HG03469 (cell line): ENCODE measurements at regions not wholly inside any gene's neighbourhood (a gene's known extent, or its start where the extent isn't known, plus 50 kb on each side); places are given as distances from the start of the nearest gene placed in this dataset.
"Not testable (repeated sequence)": the region's sequence is repeated elsewhere in the genome, so short reads cannot be mapped to it uniquely, and the experiment has no call there.

ENCODE experiments used
- ATAC-seq: cut with Tn5 transposase; IDR thresholded peaks from one replicate; pipeline ENCODE4 v1.9.1; 2021; ENCODE audit warnings: mild to moderate bottlenecking, moderate library complexity, moderate number of reproducible peaks; ENCODE audit not compliant: unreplicated experiment

- ATAC-seq, result no peak
Observed at GRCh38 chr4:188372058-188372457, 232.8 kb downstream of the TRIML1 start.

- no peak for ATAC-seq
Observed at GRCh38 chr4:188372829-188373228, 233.6 kb downstream of the TRIML1 start.

DNA sequence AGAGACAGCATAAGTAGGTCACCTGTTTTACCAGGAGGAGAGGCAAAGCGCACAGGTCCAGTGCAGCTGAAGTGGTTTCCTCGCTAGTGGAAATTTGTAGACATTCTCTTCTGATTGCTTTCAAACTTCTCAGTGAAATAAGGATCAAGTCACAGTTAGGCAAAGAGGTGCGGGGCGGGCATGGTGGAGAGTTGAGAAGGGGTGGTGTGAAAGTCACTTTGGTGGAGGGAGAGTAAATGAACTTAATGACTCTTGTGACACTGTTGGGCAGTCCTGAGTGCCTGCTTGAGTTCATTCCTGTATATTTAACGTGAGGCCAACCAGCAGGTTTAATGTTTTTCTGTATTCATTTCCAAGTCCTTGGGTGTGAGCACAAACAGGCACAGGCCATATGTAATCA, 235.6 kb downstream of the TRIML1 start:
- ATAC-seq, result no peak

DNA sequence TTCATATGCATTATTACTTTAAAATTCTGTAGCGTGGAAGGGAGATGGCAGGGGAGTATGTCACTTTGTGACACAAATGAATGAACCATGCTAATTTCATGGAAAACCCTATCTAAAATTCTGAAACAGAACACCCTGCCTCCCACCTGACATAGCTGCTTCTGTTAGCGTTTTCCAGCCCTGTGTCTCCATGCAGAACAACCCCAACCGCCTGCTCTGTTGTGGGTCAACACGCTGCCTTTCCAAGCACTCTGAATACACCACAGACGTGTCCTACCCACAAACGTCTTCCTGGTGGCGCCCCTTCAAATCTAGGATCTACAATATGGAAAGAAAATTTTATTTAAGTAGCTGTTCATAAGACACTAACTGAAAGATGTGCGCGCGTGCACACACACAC, 238.6 kb downstream of the TRIML1 start:
- no peak for ATAC-seq

DNA sequence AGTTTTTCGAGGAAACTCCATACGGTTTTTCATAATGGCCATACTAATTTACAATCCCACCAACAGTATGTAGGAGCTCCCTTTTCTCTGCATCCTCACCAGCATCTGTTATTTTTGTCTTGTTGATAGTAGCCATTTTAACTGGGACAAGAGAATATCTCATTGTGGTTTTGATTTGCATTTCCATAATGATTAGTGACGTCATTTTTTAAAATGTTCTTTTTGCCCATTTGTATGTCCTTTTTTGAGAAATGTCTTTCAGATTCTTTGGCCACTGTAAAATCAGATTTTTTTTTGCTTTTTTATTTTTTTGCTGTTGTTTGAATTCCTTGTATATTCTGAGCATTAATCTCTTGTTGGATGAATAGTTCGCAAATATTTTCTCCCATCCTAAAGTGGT, 243.9 kb downstream of the TRIML1 start:
- ATAC-seq, result no peak

- ATAC-seq, result no peak
Observed at GRCh38 chr4:188387179-188387791, 248.0 kb downstream of the TRIML1 start.

GRCh38 chr4:188391349-188391748, 252.1 kb downstream of the TRIML1 start:
- not testable (repeated sequence) for ATAC-seq

GRCh38 chr4:188396037-188396436, 256.8 kb downstream of the TRIML1 start:
- ATAC-seq, result no peak

DNA sequence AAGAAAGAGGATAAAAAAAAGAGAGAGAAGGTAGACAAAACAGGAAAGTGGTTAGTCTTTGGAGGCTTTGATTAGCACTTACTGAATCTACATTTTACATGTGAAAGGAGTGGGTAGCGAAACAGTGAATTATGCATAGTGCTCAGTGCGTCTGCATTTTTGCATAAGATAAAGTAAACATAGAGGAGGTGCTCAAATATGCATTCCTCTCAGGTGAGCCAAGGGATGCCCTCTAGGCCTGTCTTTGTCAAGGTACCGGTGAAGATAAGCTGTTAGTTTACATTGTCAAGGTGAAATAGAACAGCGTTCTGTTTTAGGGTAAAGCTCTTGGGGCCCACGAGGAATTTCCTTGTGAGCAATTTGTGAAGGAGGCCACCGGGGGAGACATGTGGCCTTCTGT, 260.6 kb downstream of the TRIML1 start:
- ATAC-seq, result no peak

DNA sequence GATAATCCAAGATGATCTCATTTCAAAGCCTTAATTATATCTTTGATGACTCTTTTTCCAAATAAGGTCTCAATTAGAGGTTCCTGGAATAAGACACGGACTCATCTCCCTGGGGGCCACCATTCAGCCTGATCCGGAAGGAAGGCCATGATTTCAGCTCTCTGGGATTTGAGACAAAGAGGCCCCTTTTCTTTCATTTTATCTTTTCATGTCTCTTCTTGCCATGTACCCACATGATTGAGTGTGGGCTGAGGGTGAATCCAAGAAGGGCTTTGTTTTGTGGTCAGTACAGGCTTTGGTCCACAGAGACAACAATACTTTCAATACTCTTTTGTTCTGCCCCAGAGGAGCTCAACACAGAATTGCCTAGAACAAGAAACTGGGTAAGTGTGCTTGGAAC, 261.2 kb downstream of the TRIML1 start:
- no peak for ATAC-seq

- ATAC-seq, result no peak
Observed at GRCh38 chr4:188403272-188403671, 264.0 kb downstream of the TRIML1 start.

GRCh38 chr4:188405071-188405835, 266.0 kb downstream of the TRIML1 start:
- not testable (repeated sequence) for ATAC-seq

DNA sequence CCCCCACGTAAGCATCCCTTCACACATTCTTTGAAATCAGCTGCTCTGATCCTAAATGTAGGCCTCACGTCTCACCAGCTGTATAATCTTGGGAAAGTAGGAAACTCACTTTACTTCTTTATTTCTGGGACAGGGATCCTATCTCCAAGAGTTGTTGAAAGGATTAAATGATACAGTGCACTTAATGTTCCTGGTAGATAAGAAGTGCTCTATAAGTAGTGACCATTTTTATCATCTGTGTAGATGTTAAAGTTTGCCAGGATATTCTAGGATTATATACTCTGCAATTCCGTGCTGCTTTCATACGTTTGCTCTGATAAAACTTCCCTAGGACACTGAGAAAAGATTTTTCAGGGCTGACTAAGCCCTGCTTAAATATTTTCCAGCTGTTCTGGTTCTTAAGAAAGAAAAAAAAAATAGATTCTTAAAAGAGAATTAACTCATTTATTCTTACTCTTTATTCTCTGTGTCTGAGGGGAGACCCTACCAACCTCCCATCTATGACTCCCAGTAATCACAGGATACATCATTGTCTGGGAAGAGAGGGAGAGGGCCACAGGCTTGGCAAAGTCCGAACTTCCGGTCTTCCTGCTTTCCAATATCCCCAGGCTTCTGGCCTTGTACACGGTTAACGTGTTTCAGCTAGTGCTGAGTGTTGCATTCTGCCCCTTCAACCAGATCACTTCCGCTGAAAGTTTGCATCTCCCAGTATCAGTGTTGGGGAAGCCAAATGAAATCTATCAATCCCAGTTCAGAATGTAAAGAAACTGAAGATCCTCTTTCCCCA, 269.2 kb downstream of the TRIML1 start:
- no peak for ATAC-seq

DNA sequence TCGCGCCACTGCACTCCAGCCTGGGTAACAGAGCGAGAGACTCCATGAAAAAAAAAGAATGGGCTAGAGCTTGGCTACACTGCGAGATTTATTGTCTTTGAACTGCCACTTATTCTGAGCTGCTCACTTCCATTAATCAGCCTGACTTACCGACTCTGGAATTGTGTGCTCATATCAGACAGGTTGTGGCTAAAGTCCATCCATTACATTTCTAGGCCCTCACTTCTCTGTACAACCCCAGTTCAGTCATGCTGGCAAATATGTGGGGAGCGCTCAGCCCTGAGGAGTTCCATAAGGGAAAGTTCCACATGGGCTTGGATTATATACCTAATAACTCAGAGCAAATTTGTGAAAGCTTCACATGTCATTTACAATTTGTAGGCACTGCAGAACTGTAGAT, 270.6 kb downstream of the TRIML1 start:
- no peak for ATAC-seq

DNA sequence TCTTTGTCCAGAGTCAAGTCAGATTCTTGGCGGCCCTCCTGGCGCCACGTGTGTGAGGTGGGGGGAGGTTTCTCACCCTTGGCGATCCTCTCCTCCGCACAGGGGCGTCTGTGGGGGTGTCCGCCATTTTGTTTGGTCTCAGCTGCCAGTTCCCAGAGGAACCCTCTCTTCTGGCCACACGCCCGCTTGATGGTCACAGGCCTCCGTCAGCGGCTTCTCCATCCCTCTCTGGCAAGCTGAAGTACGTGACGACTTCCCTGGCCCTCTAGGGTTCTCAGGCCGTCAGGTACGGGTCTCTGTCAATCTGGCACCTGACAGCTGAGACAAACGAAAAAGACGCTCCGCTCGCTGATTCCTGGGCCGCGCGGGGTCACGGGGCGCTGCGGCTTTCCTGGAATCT, 272.6 kb downstream of the TRIML1 start:
- ATAC-seq, result no peak

- ATAC-seq, result no peak
Observed at GRCh38 chr4:188412499-188412898, 273.3 kb downstream of the TRIML1 start.

DNA sequence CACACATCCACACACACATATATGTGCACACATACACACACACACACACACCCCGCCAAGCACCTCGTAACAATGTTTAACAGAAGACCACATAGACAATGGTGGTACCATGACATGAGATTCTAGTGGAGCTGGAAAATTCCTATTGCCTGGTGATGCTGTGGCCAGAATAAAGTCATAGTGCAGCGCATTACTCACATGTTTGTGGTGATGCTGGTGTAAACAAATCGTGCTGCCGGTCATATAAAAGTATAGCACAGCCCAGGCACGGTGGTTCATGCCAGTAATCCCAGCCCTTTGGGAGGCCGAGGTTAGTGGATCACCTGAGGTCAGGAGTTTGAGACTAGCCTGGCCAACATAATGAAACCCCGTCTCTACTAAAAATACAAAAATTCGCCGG, 275.2 kb downstream of the TRIML1 start:
- ATAC-seq, result no peak

GRCh38 chr4:188417181-188417580, 277.9 kb downstream of the TRIML1 start:
- ATAC-seq, result no peak

DNA sequence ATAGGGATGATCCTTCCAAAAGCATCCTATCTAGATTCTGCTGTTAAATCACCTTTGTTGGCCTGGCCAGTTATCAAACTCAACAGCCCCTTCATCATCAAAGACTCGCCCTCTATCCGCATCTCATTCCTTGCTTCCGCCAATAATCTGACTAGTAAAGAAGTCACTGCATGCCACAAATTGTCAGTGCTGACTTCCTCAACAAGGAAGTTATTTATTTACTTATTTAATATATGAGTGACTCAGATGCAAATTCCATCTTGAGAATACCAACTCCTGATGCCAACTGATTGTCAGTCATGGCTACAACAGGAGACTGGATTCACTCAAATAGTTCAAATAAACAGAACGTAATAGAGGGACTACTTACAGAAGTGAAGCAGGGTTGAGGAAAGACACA, 283.8 kb downstream of the TRIML1 start:
- no peak for ATAC-seq

GRCh38 chr4:188428935-188429334, 289.7 kb downstream of the TRIML1 start:
- ATAC-seq, result no peak

DNA sequence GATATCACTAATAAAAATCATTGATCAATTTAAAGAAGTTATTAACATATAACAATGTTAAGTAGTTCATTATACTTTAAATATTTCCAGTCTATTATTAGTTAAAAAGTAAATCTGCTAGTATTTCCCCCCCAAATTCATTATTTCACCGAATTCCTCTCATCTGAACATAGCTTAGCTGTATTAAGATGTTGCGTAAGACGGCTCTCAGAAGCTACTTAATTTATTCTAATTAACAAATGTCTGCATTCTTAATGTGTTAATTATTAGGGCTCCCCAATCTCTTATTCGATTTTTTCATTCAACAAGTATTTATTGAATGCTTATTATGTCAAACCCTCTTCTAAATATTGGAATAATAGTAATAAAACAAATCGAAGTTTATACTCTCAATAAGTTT, 290.7 kb downstream of the TRIML1 start:
- no peak for ATAC-seq

DNA sequence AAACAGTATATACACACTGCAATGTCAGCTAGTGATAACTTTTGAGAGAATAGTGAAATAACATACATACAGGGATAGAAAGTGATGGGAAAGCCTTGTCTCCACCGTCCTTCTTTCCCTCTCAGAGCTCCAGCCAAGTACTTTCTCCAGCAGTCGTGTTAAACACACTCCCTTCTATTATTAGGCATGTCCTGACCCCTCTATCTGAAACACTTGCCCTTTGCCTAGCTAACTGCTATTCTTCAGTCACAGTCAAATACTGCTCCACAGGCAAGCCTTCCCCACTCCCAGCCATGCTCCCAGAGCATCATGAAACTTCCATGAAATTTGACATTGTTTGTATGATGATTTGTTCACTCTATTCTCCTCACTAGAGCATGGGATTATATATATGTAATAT, 291.1 kb downstream of the TRIML1 start:
- no peak for ATAC-seq
